ENCODE measurements at regions not wholly inside any gene's neighbourhood (a gene's known extent, or its start where the extent isn't known, plus 50 kb on each side); places are given as distances from the start of the nearest gene placed in this dataset.
A peak's percentile ranks its signal among the peaks of the same experiment; 100 is the strongest.

DNA sequence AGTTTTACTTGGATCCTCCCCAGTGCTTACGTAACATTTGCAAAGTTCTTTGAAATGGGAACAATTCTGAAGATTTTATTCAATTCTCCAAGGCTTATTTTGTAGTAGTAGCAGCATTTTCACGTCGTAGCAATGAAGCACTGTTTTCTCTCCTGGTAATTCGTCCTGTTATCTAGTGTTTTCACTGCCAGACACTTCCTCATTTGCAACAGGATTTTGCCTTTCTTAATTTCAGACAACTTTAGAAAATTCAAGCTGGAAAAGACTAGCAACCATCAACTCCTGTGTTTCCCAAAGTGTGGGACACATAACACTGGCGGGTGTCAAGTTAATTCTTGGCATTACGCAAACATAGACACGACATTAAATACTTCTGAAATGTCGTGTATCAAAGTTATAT is 131.6 kb downstream of the CHD9NB start:
- no peak overlapping the region for H3K18ac ChIP-seq (ENCODE audit: extremely low read depth, low read length)
- H2BK120ac ChIP-seq (replicated peaks; ENCODE audit: low read depth, low read length) = no peak overlapping the region
- POLR2A ChIA-PET (ENCODE audit: partially characterized antibody) = no interaction called here
- no peaks in the 10 kb centered on the region for H3K23me2 ChIP-seq (ENCODE audit: low read depth, low read length)
- H4K8ac ChIP-seq (ENCODE audit: extremely low read depth, insufficient read depth, low read length) = no peak overlapping the region
- no peak overlapping the region for H3K4me2 ChIP-seq (ENCODE audit: insufficient read depth in 1 of 2, low read depth in 2 of 2, low read length in 2 of 2)
- WGBS, 2 experiments (ENCODE audit: extremely low coverage in 1 of 2, insufficient coverage in 1 of 2, insufficient read length in 1 of 2, insufficient replicate concordance in 2 of 2, low coverage in 1 of 2, low lambda C conversion rate in 2 of 2, missing lambda C conversion rate in 1 of 2) = 92% methylated on average over 8 of the region's 8 CpGs; no CpG with 5 or more reads in 1 of the 2 experiments
- H3K9ac ChIP-seq (replicated peaks in 1 of 4; ENCODE audit: extremely low read depth in 1 of 4, low read depth in 3 of 4, low read length in 3 of 4) = no peak overlapping the region
- no peak overlapping the region for H3K4me3 ChIP-seq (ENCODE audit: extremely low read depth in 1 of 4, insufficient read depth in 2 of 4, low read depth in 3 of 4, low read length in 4 of 4)
- no peak overlapping the region for H2BK12ac ChIP-seq (ENCODE audit: low read depth, low read length)
- H3K27me3 ChIP-seq (replicated peaks in 1 of 4; ENCODE audit: control insufficient read depth in 3 of 4, extremely low read depth in 1 of 4, insufficient read depth in 3 of 4, low read length in 3 of 4) = no peaks in the 10 kb centered on the region
- H3K27ac ChIP-seq (ENCODE audit: low read depth, low read length) = no peak overlapping the region
- H3K36me3 ChIP-seq (ENCODE audit: control insufficient read depth in 2 of 4, insufficient read depth in 4 of 4, low read length in 3 of 4) = no peaks in the 10 kb centered on the region
- 0 out of 2 replicates have a peak overlapping the region, but pooled peaks have one; percentile 71 for H2AFZ ChIP-seq (ENCODE audit: low read length)
- no peak overlapping the region for H3K23ac ChIP-seq (ENCODE audit: insufficient read length)
- H2BK5ac ChIP-seq (ENCODE audit: low read depth, low read length) = no peak overlapping the region
- H3K79me1 ChIP-seq (ENCODE audit: low read depth, low read length) = no peaks in the 10 kb centered on the region
- DNase-seq (ENCODE audit: low read depth in 1 of 2, low spot score in 2 of 2) (no peak), FAIRE-seq (no peak)
- no peak overlapping the region for H4K5ac ChIP-seq (ENCODE audit: insufficient read length, low read depth, low read length)
- no peak overlapping the region for H3K14ac ChIP-seq (ENCODE audit: insufficient read length)
- H3K56ac ChIP-seq (replicated peaks; ENCODE audit: insufficient read length, low read depth, low read length) = no peak overlapping the region
- H4K91ac ChIP-seq (replicated peaks; ENCODE audit: insufficient read length, low read length) = no peak overlapping the region
- H2AK5ac ChIP-seq (ENCODE audit: low read depth, low read length) = no peak overlapping the region
- H3K4ac ChIP-seq (replicated peaks; ENCODE audit: insufficient read length, low read depth, low read length) = no peak overlapping the region
- H3K4me1 ChIP-seq (replicated peaks in 1 of 4; ENCODE audit: control insufficient read depth in 3 of 4, insufficient read depth in 4 of 4, low read length in 3 of 4) = no peaks in the 10 kb centered on the region
- no peak overlapping the region for H2BK15ac ChIP-seq (ENCODE audit: low read length)
- no peaks in the 10 kb centered on the region for H3K79me2 ChIP-seq (ENCODE audit: control insufficient read depth in 1 of 2, insufficient read depth in 2 of 2, low read length in 2 of 2)
- no peak overlapping the region for H2BK20ac ChIP-seq (ENCODE audit: low read length)
- H3K9me3 ChIP-seq (ENCODE audit: insufficient read depth in 2 of 2, low read depth in 1 of 2, low read length in 1 of 2) = no peaks in the 10 kb centered on the region
- H4K20me1 ChIP-seq (replicated peaks in 1 of 2; ENCODE audit: control insufficient read depth in 1 of 2, insufficient read depth in 2 of 2, low read length in 2 of 2) = no peaks in the 10 kb centered on the region
- CTCF ChIA-PET (ENCODE audit: partially characterized antibody) = no interaction called here
- TF ChIP-seq SP4 (IDR thresholded peaks at IDR 0.05; ENCODE audit: low read length) (no peak), TAF1 (IDR thresholded peaks at IDR 0.05; ENCODE audit: low read depth, low read length) (no peak), JUN (IDR thresholded peaks at IDR 0.05; ENCODE audit: low read depth, low read length) (no peak), POLR2A (IDR thresholded peaks at IDR 0.05; ENCODE audit: control extremely low read depth in 1 of 2, low read depth in 2 of 2, low read length in 2 of 2) (no peak), SIX5 (IDR thresholded peaks at IDR 0.05; ENCODE audit: low read depth, low read length) (no peak), RXRA (IDR thresholded peaks at IDR 0.05; ENCODE audit: insufficient read depth, low read depth, low read length) (no peak), HDAC6 (IDR thresholded peaks at IDR 0.05; ENCODE audit: low read depth, low read length) (no peak)
